ENCODE measurements at regions not wholly inside any gene's neighbourhood (a gene's known extent, or its start where the extent isn't known, plus 50 kb on each side); places are given as distances from the start of the nearest gene placed in this dataset.

DNA sequence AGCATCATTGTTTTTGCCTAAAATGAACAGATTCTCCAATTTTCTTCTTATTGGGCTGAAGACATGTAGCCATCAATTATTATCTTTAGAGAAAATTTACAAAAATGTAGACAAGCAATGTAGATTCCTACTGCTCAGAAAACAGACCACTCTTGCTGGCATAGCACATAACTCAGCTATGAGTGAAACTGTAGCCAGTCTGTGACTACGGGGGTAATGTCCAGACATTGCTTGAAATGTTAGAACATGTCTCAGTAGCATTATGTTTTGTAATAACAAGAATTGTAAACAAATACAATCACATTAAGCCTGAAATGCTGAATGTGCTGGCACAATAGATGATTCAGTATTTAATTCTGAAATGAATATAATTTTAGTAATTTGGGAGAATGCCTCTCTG, 265.7 kb upstream of the KCNJ16 start:
- in situ Hi-C loops (cut with HindIII; ENCODE audit: low sequenced_read_pairs): no loop called here
- no peak for DNase-seq (ENCODE audit: low spot score)

DNA sequence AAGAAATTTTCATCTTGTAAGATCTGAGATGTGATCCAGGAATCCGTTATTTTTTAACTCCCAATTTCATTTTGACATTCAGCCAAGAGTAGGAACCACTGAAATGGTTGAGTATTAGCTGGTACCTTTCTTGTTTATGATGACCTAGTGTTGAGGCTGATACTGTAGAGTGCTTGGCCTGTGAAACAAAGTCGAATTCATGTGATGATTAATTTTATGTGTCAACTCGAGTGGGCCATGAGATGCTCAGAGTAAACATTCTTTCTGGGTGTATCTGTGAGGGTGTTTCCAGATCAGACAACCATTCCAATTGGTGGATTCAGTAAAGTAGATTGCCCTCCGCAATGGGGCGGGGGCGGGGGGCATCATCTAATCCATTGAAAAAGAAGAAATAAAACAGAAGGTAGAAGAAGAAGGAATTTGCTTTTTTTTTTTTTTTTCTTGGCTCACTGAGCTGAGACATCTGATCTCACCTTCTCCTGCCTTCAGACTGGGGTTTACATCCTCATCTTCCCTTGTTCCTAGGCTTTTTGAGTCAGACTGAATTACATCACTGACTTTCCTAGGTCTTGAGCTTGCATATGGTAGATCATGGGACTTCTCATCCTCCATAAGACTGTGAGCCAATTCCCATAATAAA, 264.6 kb upstream of the KCNJ16 start:
- DNase-seq (ENCODE audit: low spot score): peak; percentile 21
- in situ Hi-C loops (cut with HindIII; ENCODE audit: low sequenced_read_pairs): no loop called here

DNA sequence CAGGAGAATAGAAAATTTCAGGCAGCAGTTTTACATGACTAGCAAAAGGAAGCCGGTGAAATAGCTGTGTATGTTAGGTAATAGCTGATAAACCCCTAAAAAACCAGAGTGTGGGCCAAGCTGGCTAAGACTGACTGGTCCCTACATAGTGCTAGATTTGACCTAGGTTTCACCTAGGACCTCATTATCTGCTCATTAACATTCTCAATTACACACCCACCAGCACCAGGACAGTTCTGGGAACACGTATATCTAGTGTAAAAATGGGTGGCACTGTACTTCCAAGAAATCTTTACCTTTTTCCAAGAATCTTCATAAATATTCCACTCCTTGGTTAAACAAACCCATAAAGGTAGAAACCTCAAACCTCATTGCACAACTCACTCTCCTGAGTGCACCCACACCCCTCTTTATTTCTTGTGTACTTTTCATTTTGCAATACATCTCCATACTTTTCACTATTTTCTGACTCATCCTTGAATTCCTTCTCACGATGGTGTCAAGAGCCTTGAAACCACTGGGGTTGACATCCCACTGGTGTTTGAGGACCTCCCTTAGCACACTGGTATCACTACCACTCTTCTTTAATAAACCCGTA, 262.7 kb upstream of the KCNJ16 start:
- in situ Hi-C loops (cut with HindIII; ENCODE audit: low sequenced_read_pairs): no loop called here
- no peak for DNase-seq (ENCODE audit: low spot score)

DNA sequence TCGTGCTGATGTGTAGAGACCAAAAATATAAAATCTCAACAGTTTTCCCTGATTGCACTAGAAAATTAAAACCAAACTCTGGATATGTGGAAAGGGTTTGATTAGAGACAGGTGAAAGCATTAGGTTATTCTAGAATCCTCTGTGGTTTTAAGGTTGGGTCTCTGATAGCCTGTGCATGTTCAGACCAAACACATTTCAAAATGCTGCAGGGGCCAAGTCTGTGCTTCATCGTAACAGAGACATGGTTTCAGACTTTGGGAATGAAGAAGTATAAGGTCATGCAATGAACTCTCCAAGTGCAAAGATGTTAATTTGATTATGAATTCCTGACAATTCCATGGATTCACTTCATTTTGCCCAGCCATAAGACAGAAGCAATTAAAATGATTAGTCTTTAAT, 261.0 kb upstream of the KCNJ16 start:
- in situ Hi-C loops (cut with HindIII; ENCODE audit: low sequenced_read_pairs): no loop called here
- DNase-seq (ENCODE audit: low spot score): no peak

DNA sequence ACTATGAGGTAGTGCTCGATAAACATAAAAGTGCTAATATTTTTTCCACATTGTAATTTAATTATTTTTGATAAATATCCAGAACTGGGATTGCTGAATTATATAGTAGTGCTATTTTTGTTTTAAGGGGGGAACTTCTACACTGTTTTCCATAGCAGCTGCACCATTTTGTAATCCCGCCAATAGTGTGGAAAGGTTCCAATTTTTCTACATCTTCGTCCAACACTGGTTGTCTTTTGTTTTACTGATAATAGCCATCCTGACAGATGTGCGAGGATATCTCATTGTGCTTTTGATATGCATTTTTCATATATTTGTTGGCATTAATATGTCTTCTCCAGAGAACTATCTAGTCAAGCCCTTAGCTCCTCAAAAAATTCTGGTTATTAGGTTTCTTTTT, 259.6 kb upstream of the KCNJ16 start:
- DNase-seq (ENCODE audit: low spot score): no peak
- in situ Hi-C loops (cut with HindIII; ENCODE audit: low sequenced_read_pairs): no loop called here

DNA sequence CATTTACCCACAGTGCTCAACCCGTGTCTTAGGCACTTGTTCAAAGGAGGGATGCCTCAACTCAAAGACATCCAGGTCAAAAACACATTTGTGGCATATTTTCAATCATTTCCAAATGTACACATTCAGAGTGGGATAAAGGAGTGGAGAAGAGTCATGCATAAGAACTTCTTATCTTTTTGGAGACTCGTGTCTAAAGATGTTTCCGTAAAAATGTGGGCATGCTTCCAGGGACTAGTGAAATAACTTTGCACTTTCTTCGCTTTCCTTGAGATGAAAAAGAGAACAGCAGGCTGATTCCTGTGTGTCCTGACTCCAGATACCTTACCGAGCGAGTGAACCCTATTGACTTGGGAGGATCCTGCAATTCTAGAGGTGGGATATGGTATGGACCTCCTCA, 256.6 kb upstream of the KCNJ16 start:
- no peak for DNase-seq (ENCODE audit: low spot score)
- in situ Hi-C loops (cut with HindIII; ENCODE audit: low sequenced_read_pairs): no loop called here

DNA sequence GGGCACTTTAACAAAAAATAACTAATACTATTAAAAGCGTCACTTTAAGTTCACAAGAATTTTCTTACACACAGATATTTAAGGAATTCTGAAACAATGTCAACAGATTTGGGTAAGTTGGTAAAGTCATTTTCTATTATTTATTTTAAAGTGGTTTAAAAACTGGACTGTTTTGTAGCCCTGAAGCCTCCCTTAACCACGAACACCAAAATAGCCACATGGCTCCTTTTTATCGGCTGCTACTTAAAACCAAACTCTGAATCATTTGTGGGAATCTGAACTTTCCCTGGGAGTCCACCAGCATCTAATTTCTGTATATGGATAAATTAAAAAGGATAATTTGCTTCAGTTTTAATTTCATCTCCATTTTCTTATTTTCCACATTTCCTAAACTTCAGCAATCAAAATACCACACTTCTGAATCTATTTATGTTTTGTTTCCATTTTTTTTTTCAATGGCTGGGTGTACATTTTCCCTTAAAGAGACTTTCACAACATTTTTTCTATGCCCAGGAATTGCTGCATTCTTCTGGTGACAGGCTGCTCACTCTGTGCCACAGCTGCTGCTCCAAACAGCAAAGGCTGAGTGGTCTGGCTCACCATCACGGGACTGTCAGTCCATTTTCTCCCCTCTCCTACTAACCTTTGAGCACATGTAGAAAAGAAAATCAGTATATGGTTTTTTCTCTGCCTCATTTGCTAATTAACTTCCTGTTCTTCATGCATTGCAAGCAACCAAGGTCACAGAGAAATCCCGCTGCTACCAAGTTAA, 255.5 kb upstream of the KCNJ16 start:
- DNase-seq (ENCODE audit: low spot score): no peak
- in situ Hi-C loops (cut with HindIII; ENCODE audit: low sequenced_read_pairs): no loop called here

DNA sequence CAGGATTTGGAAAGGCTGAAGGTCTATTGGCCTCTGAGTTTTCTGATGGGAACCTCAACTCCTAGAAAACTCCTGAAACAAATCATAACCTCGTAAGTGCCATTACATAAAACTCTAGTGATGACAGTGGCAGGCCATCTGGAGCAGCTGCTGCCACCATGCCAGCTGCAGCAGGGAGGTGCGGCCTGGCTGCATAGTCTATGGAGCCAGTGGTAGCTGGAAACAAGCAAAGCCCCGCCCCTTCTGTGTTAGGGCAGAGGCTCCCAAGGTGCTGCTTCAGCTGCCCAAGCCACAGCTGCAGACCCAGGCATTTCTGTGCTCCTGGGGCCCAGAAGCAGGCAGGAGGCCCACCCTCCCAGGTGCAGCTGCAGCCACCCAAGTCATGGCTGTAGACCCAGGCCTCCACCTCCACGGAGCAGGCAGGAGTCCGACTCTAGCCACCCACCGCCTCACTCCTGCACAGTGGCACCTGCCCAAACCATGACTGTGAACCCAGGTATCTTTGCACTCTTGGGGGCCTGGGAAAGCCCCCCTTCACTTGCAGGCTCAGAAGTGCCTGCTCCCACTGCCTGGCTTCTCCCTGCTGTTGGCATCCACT, 254.1 kb upstream of the KCNJ16 start:
- in situ Hi-C loops (cut with HindIII; ENCODE audit: low sequenced_read_pairs): no loop called here
- no peak for DNase-seq (ENCODE audit: low spot score)

DNA sequence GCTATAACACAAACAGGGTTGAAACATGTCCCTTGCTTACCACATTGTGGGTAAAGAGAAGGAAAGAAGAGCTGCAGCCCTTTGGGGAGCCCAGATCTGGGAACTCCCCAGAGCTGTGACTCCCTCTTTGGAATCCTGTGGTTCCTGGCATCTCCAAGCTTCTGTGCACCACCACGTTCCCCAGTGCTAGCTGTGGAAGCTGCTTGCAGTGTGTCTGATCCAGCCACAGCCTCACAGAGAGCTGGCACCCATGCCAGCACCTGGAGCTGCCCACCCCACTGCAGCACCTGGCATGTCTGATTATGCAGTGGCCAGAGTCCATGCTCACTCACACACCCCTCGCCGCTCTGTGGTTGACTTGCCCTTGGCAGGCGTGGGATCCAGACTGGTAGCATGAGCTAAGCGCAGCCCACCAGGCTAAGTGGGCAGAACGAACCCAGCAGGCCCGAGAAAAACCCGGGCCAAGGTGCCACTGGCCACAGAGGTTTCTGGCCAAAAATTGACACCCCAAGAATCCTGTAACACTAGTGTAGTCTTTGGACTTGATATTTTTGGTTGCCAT, 252.6 kb upstream of the KCNJ16 start:
- in situ Hi-C loops (cut with HindIII; ENCODE audit: low sequenced_read_pairs): no loop called here
- DNase-seq (ENCODE audit: low spot score): no peak

DNA sequence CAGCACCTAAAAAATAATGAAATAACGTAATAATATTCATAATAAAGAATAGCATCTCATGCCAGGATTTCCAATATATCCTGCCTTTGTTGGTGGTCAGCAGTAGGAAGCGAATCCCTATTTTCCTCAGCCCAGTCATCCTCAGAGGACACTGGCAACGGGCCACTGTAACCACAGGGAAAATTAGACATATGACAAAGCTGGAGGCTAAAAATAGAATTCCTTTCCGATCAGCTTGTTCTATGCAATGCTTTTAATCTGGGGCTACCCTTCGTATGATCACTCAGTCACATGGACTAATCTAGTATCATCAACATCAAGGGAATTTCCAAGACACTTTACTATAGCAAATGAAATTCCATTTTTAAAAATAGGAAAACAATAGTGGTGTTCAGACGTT, 246.9 kb upstream of the KCNJ16 start:
- DNase-seq (ENCODE audit: low spot score): no peak
- in situ Hi-C loops (cut with HindIII; ENCODE audit: low sequenced_read_pairs): no loop called here

DNA sequence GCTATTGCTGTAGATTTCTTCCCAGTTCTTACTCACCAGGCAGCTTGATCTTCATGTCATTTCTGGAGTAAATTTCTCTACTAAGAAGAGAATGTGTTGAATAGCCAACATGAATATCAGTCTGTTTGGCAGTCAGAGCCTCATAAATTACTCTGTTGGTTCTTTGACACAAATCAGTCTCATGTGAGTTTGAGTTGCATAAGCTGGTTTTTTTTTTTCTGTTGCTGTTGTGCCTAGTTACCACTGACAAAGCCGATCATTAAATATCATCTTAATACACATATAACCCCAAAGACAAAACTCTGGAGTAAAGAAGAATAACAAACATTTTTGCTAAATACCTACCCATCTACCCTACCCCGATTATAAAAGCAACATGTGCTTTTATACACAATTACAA, 240.5 kb upstream of the KCNJ16 start:
- in situ Hi-C loops (cut with HindIII; ENCODE audit: low sequenced_read_pairs): no loop called here
- no peak for DNase-seq (ENCODE audit: low spot score)

DNA sequence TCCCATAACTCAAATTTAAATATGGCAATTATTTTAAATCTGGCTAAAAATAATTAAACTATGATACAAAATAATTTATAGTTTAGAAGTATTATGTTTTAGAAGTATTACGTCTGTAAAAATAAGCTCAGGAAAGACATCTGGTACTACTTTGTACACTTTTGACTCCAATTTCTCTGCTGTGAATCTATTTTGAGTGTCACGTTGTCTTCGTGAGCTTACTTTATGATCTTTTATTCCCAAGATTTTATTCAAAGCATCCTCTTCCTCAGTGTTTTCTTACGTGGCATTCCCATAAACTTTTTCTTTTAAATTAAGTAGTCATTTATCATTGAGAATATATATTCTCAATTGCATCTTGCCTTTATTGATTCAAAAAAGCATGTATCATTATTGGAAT, 223.3 kb upstream of the KCNJ16 start:
- in situ Hi-C loops (cut with HindIII; ENCODE audit: low sequenced_read_pairs): no loop called here
- no peak for DNase-seq (ENCODE audit: low spot score)

DNA sequence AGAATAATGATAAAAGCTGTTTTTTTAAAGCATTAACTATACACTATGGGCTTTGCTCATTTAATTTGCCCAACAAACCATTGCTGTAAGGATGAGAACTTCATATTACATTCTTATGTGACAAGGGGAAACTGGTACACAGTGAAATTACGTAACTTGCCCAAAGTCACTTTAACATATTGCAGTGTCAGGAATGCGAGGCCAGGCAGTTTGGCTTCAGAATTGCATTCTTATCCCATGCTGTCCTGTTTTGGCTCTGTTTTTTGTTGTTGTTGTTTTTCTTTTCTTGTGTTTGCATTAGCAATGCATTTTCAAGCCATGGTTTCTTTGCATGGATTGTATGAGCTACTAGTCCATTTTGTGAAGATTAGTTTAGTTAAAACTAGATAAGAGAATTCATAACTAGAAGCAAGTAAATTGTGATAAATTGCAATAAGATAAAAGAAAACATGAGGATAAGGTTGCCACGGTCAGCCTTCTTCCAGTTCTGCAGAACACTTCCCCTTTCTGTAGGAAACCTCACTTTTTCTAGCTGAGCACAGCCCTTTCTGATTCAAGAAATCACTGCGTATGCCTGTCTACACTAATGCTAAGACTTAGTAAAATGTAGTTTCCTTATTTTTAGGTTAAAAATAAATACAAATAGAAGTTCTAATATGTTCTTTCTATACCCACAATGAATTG, 221.3 kb upstream of the KCNJ16 start:
- DNase-seq (ENCODE audit: low spot score): no peak
- in situ Hi-C loops (cut with HindIII; ENCODE audit: low sequenced_read_pairs): no loop called here

DNA sequence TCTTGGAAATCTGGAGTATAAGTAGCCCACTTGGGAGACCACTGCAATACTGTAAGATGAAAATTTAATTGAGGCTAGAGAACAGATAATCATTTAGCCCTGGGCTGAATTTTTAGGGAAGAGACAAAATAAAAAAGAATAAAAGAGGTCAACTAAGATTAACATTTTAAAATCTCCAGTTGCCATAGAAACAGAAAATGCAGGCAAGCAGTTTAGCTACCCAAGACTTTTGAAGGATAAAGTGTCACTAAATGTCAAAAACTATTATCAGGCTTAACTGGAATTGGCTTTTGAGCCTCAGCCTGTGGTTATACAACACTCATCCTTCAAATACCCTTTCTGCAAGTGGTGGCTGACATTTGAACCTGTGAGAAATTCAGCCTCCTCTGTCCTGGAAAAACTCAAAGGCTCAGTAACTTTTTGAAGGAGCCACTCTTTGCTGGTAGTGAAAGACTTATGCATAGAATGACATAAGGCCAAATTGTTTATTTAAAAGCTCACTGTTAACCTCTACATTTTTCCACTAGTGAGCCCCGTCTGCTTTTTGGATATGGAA, 220.7 kb upstream of the KCNJ16 start:
- no peak for DNase-seq (ENCODE audit: low spot score)
- in situ Hi-C loops (cut with HindIII; ENCODE audit: low sequenced_read_pairs): no loop called here

DNA sequence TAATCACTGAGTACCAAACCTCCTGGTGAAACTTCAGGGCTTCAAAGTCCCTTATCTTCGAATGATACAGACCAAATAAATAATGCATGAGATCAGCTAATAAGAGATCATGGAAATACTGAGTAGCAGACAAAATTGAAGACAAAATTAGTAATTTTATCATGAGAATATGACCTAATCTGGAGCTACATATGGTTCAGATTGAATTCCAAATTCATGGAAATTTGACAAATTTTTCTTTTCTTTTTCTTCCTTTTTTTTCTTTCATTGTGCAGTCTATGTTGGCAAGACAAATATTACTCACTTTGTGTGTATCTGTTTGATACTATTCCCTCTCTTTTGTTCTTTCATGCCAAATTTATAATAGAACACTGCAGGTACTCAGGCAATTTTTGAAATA, 218.1 kb upstream of the KCNJ16 start:
- in situ Hi-C loops (cut with HindIII; ENCODE audit: low sequenced_read_pairs): no loop called here
- DNase-seq (ENCODE audit: low spot score): no peak

DNA sequence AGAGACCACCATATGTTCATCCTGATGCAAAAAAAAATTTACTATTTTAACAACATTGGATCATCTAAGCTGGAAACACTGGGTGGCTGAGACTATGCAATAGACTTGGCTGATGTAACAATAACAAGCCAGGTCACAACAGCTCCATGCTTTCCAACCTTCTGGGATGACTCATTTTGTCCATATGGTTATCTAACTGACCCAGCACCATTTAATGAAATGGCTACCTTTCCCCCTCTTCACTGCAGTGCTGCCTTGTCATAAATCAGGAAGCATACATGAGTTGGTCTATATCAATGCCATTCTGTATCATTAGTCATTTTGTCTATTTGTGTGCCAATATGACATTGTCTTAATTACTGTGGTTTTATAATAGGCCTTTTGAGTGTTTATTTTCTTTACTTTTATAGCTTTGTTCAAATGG, 217.6 kb upstream of the KCNJ16 start:
- DNase-seq (ENCODE audit: low spot score): no peak
- in situ Hi-C loops (cut with HindIII; ENCODE audit: low sequenced_read_pairs): no loop called here

DNA sequence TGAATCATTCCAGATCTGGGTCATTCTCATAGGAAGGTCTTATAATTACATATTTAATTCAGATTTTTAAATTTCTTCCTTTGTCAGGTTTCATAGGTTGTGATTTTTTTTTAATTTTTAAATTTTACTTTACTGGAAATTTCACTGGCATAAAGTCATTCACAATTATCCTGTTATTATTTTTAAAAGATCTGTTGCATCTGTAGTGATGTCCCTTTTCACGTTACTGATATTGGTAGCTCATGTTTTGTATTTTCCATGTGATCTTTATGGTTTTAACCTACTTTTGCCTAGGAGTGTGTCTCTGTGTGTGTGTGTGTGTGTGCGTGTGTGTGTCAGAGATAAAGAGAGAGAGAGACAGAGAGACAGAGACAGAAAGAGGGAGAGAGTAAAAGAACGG, 216.6 kb upstream of the KCNJ16 start:
- in situ Hi-C loops (cut with HindIII; ENCODE audit: low sequenced_read_pairs): no loop called here
- DNase-seq (ENCODE audit: low spot score): no peak

DNA sequence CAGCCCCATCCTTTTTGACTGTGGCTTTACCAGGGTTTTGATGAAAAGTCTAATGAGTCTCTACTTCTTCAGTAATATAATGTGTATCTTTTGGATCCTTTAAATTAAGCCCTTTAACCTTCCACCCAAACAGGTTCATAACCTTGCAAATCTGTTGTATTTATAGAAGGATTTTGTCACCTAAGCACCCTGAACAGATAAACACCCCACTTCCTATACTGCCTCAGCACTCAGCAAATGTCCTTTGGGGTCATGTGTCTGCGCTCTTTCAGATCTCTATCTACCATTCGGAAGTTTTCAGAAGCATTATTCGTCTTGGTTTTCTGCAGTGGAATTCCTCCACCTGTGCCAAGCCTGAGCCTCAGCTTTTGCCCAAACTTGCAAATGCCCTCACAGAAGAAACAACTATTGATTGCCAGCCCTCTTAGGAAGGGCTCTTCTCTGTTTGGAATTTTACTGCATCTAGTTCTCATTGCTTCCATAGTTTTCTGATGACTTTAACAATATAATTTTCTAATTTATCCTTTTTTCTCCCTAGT, 214.8 kb upstream of the KCNJ16 start:
- DNase-seq (ENCODE audit: low spot score): no peak
- in situ Hi-C loops (cut with HindIII; ENCODE audit: low sequenced_read_pairs): no loop called here

DNA sequence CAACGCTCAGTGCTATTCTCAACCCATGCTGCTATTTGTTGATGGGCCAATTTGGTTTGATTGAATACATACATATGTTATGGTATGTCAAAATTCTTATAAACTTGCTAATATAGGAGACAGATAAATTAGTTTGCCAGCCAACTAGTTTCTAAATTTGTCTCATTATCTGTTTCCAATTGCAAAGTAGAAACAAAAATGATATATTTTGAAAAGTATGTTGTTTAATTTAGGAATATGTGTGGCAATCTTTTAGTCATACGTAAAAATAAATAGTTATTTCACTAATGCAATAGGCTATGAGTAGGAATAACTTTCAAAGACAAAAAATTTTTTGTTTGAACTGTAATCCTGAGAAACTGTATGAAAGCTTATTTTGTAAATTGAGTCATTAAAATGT, 210.6 kb upstream of the KCNJ16 start:
- in situ Hi-C loops (cut with HindIII; ENCODE audit: low sequenced_read_pairs): no loop called here
- DNase-seq (ENCODE audit: low spot score): no peak
